ENCODE measurements at regions not wholly inside any gene's neighbourhood (a gene's known extent, or its start where the extent isn't known, plus 50 kb on each side); places are given as distances from the start of the nearest gene placed in this dataset.

DNA sequence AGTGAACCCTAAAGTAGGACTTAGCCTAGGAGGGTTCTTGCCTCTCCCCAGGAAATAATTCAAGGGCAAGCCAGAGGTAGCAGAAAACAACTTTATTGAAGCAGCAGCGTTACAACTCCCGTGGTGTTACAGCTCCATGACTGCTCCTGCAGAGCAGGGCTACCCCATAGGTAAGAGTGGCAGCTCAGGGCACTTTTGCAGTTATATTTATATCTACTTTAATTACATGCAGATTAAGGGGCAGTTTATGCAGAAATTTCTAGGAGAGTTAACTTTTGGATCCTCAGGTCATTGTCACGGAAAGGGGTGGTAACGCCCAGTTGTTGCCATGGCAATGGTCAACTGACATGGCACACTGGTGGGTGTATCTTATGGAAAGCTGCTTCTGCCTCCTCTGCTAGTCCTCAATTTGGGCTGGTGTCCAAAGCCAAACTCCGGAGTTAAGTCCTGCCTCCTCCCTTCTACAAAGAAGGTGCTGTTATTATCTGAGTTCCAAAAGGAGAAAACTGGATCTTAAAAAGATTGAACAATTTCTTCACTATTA lies 1413.0 kb downstream of the DSC3 start:
- no peak for TF ChIP-seq PATZ1 (CRISPR knock-in tag; IDR thresholded peaks at IDR 0.05; ENCODE audit: borderline replicate concordance)
- no peak for TF ChIP-seq PPARA (CRISPR knock-in tag; IDR thresholded peaks at IDR 0.05; ENCODE audit: borderline replicate concordance)
- TF ChIP-seq ZNF565 (CRISPR knock-in tag; conservative IDR thresholded peaks at IDR 0.05; ENCODE audit: low read depth): no peak
- no peak for TF ChIP-seq ARNTL (CRISPR knock-in tag; IDR thresholded peaks at IDR 0.05; ENCODE audit: borderline replicate concordance, low read depth)

Data from SK-N-SH treated with all-trans-retinoic acid at 6 μM for 48 hours (cell line).